HK-2 (cell line): ENCODE measurements at regions not wholly inside any gene's neighbourhood (a gene's known extent, or its start where the extent isn't known, plus 50 kb on each side); places are given as distances from the start of the nearest gene placed in this dataset.
"Not testable (repeated sequence)": the region's sequence is repeated elsewhere in the genome, so short reads cannot be mapped to it uniquely, and the experiment has no call there.

Experiments used
- DNase-seq: peaks from one replicate; pipeline ENCODE4 v3.0.0-alpha.2; 2018; ENCODE audit not compliant: unreplicated experiment

- DNase-seq: not testable (repeated sequence)
These were observed 75.1 kb downstream of the KBTBD2 start for GRCh38 chr7:32816409-32816948.

DNA sequence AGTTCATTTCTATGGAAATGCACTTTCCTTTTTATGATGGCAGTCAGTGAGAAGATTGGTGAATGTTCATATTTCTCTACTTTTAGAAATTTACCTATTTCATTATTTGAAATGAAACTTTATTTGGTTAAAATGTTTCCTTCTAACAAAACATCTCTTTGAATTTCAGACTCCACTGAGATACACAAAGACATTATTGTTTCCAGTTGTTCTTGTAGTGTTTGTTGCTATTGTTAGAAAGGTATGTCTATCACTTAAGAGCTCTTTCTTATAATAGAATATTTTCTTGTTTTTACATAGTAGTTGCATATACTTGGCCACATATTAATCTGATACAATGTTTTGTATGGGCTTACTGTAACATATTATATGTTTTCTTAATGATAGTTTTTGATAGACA lies 76.8 kb downstream of the KBTBD2 start:
- DNase-seq: not testable (repeated sequence)

DNA sequence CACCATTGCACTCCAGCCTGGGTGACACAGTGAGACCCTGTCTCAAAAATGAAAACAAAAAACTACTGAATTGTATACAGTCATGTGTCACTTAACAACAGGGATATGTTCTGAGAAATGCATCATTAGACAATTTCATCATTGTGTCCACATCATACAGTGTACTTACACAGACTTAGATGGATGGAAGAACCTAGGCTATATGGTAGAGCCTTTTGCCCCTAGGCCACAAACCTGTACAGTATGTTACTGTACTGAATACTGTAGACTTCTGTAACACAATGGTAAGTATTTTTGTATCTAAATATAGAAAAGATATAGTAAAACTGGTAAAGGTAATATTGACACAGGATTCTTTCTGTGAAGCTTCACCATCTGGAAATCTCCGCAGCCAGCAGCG lies 81.7 kb downstream of the KBTBD2 start:
- DNase-seq: no peak

GRCh38 chr7:32809347-32809746 lies 82.2 kb downstream of the KBTBD2 start:
- no peak for DNase-seq

DNA sequence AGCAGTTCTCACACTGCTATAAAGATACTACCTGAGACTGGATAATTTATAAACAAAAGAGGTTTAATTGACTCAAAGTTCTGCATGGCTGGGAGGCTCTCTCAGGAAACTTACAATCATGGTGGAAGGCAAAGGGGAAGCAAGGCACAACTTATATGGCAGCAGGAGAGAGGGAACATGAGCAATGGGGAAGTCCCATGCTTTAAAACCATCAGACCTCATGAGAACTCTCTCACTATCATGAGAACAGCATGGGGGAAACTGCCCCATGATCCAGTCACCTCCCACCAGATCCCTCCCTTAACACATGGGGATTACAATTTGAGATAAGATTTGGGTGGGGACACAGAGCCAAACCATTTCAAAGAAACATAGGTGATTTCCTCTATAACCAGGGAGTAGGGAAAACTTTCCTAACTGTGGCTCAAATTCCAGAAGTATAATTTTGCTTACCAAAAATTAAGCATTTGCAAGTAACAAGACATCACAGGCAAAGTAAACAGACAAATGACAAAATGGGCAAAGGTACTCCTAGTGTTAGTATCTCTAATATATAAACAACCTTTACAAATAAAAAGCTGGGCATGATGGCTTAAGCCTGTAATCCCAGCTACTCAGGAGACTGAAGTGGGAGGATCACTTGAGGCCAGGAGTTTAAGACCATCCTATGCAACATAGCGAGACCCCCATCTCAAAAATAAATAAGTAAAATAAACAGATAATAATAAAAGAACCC lies 88.0 kb downstream of the KBTBD2 start:
- DNase-seq: no peak

DNA sequence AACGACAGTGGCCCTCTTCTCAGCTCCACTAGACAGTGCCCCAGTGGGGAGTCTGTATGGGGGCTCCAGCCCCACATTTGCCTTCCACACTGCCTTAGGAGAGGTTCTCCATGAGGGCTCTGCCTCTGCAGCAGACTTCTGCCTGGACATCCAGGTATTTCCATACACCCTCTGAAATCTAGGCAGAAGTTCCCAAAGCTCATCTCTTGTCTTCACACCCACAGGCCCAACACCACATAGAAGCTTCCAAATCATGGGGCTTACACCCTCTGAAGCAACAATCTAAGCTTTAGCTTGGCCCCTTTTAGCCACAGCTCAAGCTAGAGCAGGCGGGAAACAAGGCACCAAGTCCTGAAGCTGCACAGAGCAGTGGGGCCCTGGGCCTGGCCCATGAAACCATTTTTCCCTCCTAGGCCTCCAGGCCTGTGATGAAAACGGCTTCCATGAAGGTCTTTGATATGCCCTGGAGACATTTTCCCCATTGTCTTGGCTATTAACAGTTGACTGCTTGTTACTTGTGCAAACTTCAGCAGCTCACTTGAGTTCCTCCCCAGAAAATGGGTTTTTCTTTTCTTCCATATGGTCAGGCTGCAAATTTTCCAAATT lies 89.2 kb downstream of the KBTBD2 start:
- DNase-seq: no peak

DNA sequence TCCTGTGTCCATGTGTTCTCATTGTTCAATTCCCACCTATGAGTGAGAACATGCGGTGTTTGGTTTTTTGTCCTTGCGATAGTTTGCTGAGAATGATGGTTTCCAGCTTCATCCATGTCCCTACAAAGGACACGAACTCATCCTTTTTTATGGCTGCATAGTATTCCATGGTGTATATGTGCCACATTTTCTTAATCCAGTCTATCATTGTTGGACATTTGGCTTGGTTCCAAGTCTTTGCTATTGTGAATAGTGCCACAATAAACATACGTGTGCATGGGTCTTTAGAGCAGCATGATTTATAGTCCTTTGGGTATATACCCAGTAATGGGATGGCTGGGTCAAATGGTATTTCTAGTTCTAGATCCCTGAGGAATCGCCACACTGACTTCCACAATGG lies 98.5 kb downstream of the KBTBD2 start:
- not testable (repeated sequence) for DNase-seq

DNA sequence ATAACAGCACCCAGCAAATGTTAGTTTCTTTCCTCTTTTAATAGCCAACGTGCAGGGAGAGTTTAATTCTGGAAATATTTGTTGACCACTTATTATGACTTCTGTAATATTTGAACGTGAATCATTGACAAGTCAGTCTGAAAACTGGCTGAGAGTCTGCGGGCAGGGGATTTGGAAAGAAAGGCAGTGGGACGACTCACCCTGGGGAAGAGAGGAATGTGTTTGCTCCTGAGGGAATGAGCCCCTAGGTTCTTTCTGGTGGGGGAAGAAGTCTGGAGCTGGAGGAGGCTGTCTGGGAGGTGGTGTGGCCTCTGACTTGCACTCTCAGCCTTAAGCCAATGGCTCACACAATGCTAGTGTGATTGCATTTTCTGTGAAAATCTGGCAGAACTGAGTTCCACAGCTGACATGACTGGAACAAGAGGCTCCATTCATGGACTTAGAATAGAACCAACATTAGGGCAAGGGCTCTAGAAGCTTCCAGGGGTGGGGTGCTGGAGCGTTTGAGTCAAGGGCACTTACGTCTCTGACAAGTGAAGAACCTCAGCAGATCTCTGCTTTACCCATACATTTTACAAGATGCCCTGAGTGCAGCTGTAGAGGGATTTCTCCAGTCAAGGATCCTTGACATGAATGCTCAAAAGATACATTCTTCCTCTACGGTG lies 100.7 kb downstream of the KBTBD2 start:
- DNase-seq: peak; percentile 30

- DNase-seq: not testable (repeated sequence)
These were observed 102.3 kb downstream of the KBTBD2 start for GRCh38 chr7:32789266-32789665.

DNA sequence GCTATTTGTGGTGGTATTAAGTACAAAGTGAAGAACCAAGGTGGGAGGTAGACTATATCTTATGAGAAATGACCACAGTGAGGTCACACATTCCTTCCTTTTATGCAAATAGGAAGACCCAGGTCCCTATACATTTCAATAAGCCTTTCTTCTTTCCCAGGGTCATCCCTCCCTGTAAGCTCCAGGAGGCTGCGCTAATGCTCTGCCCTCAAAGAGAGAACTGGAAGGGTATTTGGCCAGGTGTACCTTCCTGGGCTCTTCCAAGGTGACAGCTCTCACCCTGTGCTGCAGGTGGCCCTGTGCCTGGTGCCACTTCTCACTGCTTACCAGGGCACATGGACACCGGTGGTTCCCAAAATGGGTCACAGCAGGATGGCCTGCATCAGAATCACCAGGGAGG lies 103.4 kb downstream of the KBTBD2 start:
- DNase-seq: not testable (repeated sequence)

- not testable (repeated sequence) for DNase-seq
These were observed 106.1 kb downstream of the KBTBD2 start for GRCh38 chr7:32785365-32785944.

DNA sequence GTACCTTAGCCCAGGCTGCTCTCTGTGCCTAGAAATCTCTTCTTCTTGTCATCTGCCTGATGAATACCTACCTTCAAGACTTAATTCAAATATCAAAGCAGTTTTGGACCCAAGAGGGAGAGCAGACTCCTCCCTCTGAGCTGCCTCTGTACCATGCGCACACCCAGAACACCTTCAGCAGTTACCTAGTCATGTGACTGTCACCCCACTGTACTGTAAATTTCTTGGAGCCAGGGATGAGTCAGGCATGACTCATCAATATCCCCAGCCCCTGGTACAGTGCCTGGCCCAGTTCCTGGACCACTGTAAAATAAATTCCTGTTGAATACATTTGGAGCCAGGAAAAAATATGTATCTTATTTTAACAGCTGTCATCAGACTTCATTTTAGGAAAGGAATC lies 111.7 kb downstream of the KBTBD2 start:
- DNase-seq: not testable (repeated sequence)

GRCh38 chr7:32779167-32779566 lies 112.4 kb downstream of the KBTBD2 start:
- DNase-seq: no peak

DNA sequence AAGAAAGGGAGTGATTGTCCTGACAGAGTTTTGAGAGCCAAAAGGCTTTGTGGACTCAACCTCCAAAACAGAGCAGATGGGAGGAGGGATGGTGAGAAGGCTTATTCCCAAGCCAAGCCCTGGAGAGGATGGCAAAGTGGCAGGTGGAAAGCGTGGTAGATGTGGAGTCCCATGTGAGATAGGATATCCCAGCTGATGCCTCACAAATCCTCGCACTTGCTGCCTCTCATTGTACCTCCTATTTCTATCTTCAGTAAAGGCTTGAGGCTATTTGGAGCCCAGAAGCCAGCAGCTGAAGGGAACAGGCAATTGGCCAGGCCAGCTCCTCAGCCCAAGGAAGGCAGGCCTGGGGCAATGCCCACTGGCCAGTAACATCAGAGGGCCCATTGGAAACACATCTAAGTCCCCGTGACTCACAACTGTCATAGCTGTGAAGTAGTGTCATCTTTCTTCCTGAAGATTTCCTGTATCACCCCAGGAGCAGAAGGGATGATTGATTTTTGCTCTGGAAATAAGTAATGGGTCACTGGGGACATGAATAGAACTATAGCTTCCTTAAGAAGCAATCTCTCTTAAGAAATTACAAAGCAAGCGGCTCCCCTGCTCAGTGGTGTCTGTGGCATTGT lies 114.4 kb downstream of the KBTBD2 start:
- DNase-seq: peak; percentile 13

GRCh38 chr7:32776318-32776717 lies 115.2 kb downstream of the KBTBD2 start:
- not testable (repeated sequence) for DNase-seq

DNA sequence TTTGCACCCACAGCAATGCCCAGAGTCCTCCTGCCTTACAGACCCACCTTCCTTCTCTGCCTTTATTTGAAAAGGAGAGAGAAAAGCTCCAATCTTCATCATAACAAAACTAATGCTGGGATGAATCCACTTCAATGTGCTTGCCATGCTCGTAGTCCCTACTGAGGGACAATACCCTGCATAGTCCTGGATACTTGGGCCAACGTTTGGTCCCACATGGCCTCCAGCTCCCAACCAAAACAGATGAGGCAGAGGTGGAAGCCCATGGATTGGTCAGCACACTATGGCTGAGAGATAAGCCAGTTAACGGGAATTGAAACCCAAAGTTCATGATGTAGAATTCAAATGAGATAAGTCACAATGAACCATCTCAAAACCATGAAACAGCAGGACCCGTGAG lies 115.8 kb downstream of the KBTBD2 start:
- not testable (repeated sequence) for DNase-seq

GRCh38 chr7:32774541-32774951 lies 117.0 kb downstream of the KBTBD2 start:
- DNase-seq: no peak

DNA sequence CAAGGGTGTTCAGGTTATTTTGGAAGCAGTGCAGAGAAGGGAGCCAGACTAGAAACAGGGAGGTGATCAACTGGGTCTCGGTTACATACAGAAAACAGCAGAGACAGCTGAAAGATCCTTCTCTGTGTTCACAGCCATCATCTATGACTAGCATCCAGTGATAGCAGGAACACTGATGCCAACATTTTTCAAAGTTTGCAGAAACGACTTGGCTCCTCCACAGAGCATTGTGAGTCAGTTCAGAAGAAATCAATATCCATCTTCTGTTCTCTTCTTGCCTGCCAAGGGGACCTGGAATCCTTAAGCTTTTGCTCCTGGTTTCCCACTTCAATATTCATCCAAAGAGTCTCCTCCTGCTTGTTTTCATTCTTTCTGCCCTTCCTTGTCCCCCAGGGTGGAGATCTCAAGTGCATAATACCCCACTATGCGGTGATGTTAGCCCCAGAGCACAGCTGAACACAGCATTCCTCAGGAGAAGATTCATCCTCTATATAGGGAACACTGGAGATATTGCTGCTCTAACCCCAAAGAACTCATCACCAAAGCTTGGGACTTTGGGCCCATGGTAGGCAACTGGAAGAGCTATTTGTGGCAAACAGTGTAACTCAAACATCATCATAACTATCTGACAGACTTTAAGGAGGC lies 122.6 kb downstream of the KBTBD2 start:
- DNase-seq: not testable (repeated sequence)

DNA sequence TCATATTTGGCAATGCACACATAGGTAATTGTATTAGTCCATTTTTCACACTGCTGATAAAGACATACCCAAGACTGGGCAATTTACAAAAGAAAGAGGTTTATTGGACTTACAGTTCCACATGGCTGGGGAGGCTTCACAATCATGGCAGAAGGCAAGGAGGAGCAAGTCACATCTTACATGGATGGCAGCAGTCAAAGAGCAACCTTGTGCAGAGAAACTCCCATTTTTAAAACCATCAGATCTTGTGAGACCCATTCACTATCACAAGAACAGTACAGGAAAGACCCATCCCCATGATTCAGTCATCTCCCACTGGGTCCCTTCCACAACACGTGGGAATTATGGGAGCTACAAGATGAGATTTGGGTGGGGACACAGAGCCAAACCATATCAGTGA lies 123.2 kb downstream of the KBTBD2 start:
- DNase-seq: not testable (repeated sequence)

DNA sequence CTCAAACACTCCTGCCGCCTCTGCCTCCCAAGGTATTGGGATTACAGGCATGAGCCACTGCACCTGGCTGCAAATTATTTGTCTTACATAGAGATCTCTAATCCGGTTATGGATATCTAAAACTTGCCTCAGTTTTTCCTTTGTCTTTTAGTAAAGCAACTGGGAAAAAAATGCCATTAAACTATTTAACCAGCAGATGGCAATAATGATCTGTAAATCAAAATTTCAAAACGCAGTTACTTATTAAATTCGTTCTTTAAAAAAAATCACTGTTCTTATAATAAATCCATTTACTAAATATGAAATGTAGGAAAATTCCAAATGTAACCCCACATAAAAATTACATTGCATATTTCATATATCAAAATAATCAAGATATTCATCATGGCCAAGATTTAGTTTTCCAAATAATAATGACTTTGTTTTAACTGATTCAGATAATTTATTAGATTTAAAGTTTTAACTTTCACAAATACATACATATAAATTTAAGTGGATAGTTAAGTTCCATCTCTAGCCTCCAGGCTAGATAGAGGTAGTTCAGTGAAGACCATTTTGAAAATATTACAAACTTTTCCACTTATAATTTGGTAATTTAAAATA lies 125.8 kb downstream of the KBTBD2 start:
- not testable (repeated sequence) for DNase-seq

- DNase-seq: no peak
These were observed 126.4 kb downstream of the KBTBD2 start for GRCh38 chr7:32765185-32765584.
